CD4-positive, alpha-beta T cell (primary cell): ENCODE measurements at regions not wholly inside any gene's neighbourhood (a gene's known extent, or its start where the extent isn't known, plus 50 kb on each side); places are given as distances from the start of the nearest gene placed in this dataset.

Experiments used
- ATAC-seq: fragments of 200-7000 bp; cut with Tn5 transposase; one replicate; pipeline ENCODE4 v1.10.0; 2022; ENCODE audit warnings: mild to moderate bottlenecking; ENCODE audit not compliant: poor library complexity
- CTCF ChIA-PET: fragments of 350-600 bp; sonication (Branson Sonifier 250); formaldehyde crosslinking; loops from one replicate; lab custom pipeline; 2021; ENCODE audit warnings: antibody characterized with exemption, inconsistent platforms; lab: Charles Lee
- POLR2A ChIA-PET: fragments of 350-600 bp; sonication (Branson Sonifier 250); formaldehyde crosslinking; loops from one replicate; lab custom pipeline; 2021; ENCODE audit warnings: antibody characterized with exemption, inconsistent platforms; lab: Charles Lee
- DNase-seq, 14 experiments: peaks; one replicate each; pipeline ENCODE4 v3.0.0-alpha.2; 2013 to 2020; ENCODE audit warnings: mixed read lengths in 2 of 14
- H3K27ac ChIP-seq, 2 donors: one replicate each; pipeline versions ENCODE4 v1.5.1 to v1.7.0; 2013; ENCODE audit warnings: low read length in 2 of 2, low read depth in 1 of 2, mild to moderate bottlenecking in 1 of 2
- H3K27me3 ChIP-seq, 2 experiments: 1 replicate in 1 of 2; 2 replicates in 1 of 2; pipeline versions ENCODE4 v1.6.1 to v1.7.0; 2013; ENCODE audit warnings: low read length in 2 of 2, control low read depth in 1 of 2, mild to moderate bottlenecking in 1 of 2, moderate library complexity in 1 of 2; ENCODE audit not compliant: insufficient read depth in 2 of 2, control insufficient read depth in 1 of 2
- H3K36me3 ChIP-seq: one replicate; pipeline ENCODE4 v1.6.1; 2013; ENCODE audit warnings: low read length, control low read depth; ENCODE audit not compliant: insufficient read depth
- H3K4me1 ChIP-seq: one replicate; pipeline ENCODE4 v1.6.1; 2013; ENCODE audit warnings: low read length, control low read depth; ENCODE audit not compliant: insufficient read depth
- H3K4me3 ChIP-seq: one replicate; pipeline ENCODE4 v1.5.1; 2013; ENCODE audit warnings: mild to moderate bottlenecking, low read length, moderate library complexity
- H3K9me3 ChIP-seq, 2 experiments: 1 replicate in 1 of 2; 2 replicates in 1 of 2; pipeline versions ENCODE4 v1.6.1 to v1.7.0; 2013; ENCODE audit warnings: low read length in 2 of 2, mild to moderate bottlenecking in 2 of 2, control low read depth in 1 of 2, moderate library complexity in 1 of 2; ENCODE audit not compliant: control insufficient read depth in 1 of 2, insufficient read depth in 1 of 2
- H3K27ac Mint-ChIP-seq: one replicate; pipeline ENCODE4 v1.8.0; 2020; ENCODE audit warnings: mixed read lengths
- H3K27me3 Mint-ChIP-seq: one replicate; pipeline ENCODE4 v1.8.0; 2021; ENCODE audit warnings: mixed read lengths
- H3K36me3 Mint-ChIP-seq: one replicate; pipeline ENCODE4 v1.8.0; 2021; ENCODE audit warnings: low read depth, mixed read lengths
- H3K4me1 Mint-ChIP-seq: one replicate; pipeline ENCODE4 v1.8.0; 2021; ENCODE audit warnings: low read depth, mixed read lengths
- H3K4me3 Mint-ChIP-seq: one replicate; pipeline ENCODE4 v1.8.0; 2020; ENCODE audit warnings: mild to moderate bottlenecking, mixed read lengths
- H3K9me3 Mint-ChIP-seq: one replicate; pipeline ENCODE4 v1.8.0; 2020; ENCODE audit warnings: mixed read lengths
- intact Hi-C, 2 experiments: fragments of 100-400 bp; cut with DNase I in 1 of 2; cut with micrococcal nuclease in 1 of 2; formaldehyde crosslinking; loops; one replicate each; pipeline versions ENCODE4 v1.15.1 to v1.9.0; 2023 to 2025; cut with DNase I, micrococcal nuclease
- TF ChIP-seq, protein P1 (sequence below): fragments of 200-600 bp; IDR thresholded peaks from one replicate; pipeline ENCODE4 v1.8.0; 2022; ENCODE audit warnings: antibody characterized with exemption, mild to moderate bottlenecking

DNA sequence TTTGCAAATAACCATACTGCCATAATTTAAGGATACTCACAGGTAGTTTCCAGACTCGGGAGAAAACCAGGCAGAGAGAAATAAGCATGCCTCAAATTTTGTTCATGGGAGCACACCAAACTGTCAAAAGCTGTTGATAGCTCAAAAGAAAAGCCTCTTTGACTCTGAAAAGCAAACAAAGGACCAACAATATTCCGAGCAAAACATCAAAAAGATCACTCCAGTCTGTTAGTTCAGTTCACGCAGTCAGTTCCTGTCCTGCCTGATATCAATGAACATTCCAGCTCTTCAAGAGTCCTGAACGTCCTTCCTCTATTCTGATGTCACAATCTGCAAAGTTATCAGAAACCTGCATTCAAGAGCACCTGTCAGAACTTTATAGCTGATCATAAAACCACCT, 78.7 kb downstream of the RRM2 start:
- DNase-seq (no peak), ATAC-seq (no peak)
- Histone ChIP-seq H3K4me3 (no peak overlapping the region), H3K9me3 (no peaks in the 10 kb centered on the region), H3K4me1 (no peaks in the 10 kb centered on the region), H3K27me3 (no peaks in the 10 kb centered on the region), H3K36me3 (no peaks in the 10 kb centered on the region), H3K27ac (no peak overlapping the region)
- TF ChIP-seq, protein P1, sequence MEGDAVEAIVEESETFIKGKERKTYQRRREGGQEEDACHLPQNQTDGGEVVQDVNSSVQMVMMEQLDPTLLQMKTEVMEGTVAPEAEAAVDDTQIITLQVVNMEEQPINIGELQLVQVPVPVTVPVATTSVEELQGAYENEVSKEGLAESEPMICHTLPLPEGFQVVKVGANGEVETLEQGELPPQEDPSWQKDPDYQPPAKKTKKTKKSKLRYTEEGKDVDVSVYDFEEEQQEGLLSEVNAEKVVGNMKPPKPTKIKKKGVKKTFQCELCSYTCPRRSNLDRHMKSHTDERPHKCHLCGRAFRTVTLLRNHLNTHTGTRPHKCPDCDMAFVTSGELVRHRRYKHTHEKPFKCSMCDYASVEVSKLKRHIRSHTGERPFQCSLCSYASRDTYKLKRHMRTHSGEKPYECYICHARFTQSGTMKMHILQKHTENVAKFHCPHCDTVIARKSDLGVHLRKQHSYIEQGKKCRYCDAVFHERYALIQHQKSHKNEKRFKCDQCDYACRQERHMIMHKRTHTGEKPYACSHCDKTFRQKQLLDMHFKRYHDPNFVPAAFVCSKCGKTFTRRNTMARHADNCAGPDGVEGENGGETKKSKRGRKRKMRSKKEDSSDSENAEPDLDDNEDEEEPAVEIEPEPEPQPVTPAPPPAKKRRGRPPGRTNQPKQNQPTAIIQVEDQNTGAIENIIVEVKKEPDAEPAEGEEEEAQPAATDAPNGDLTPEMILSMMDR = no peak
- no peak overlapping the region for H3K27ac Mint-ChIP-seq
- POLR2A ChIA-PET = no interaction called here
- CTCF ChIA-PET = no interaction called here
- H3K36me3 Mint-ChIP-seq = no peaks in the 10 kb centered on the region
- no peak overlapping the region for H3K4me3 Mint-ChIP-seq
- intact Hi-C loops = no loop called here
- no peaks in the 10 kb centered on the region for H3K4me1 Mint-ChIP-seq
- H3K27me3 Mint-ChIP-seq = no peaks in the 10 kb centered on the region
- no peaks in the 10 kb centered on the region for H3K9me3 Mint-ChIP-seq

DNA sequence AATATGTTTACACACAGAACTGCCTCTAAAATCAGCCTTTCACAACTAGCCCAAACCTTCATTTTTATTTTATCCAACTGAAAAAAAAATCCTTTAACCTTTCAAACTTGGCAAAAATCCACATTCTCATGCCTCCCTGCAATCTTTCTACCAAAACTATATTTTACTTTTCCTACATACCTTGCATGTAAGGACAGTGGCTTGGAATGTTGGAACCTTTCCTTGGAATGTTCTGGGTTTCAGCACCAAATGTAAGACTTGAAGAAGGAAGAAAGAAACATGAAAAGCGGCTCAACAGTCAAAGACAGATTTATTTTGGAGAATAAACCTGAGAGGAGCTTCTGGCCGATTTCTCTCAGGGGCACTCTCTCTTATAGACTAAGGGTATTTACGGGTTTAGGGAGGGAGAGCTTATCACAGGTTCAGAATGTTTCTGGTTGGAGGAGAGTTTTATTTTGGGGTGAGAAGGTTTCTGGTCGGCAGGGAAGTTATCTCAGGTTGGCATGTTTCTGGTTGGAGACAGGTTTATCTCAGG, 79.7 kb downstream of the RRM2 start:
- ATAC-seq (no peak), DNase-seq (no peak)
- H3K4me3 Mint-ChIP-seq = no peak overlapping the region
- H3K36me3 Mint-ChIP-seq = no peaks in the 10 kb centered on the region
- Histone ChIP-seq H3K36me3 (no peaks in the 10 kb centered on the region), H3K4me1 (no peaks in the 10 kb centered on the region), H3K27ac (no peak overlapping the region), H3K4me3 (no peak overlapping the region), H3K9me3 (no peaks in the 10 kb centered on the region), H3K27me3 (no peaks in the 10 kb centered on the region)
- no peaks in the 10 kb centered on the region for H3K27me3 Mint-ChIP-seq
- H3K9me3 Mint-ChIP-seq = no peaks in the 10 kb centered on the region
- H3K4me1 Mint-ChIP-seq = no peaks in the 10 kb centered on the region
- H3K27ac Mint-ChIP-seq = no peak overlapping the region
- TF ChIP-seq, protein P1 = no peak
- intact Hi-C loops = no loop called here
- POLR2A ChIA-PET = no interaction called here
- CTCF ChIA-PET = no interaction called here

DNA sequence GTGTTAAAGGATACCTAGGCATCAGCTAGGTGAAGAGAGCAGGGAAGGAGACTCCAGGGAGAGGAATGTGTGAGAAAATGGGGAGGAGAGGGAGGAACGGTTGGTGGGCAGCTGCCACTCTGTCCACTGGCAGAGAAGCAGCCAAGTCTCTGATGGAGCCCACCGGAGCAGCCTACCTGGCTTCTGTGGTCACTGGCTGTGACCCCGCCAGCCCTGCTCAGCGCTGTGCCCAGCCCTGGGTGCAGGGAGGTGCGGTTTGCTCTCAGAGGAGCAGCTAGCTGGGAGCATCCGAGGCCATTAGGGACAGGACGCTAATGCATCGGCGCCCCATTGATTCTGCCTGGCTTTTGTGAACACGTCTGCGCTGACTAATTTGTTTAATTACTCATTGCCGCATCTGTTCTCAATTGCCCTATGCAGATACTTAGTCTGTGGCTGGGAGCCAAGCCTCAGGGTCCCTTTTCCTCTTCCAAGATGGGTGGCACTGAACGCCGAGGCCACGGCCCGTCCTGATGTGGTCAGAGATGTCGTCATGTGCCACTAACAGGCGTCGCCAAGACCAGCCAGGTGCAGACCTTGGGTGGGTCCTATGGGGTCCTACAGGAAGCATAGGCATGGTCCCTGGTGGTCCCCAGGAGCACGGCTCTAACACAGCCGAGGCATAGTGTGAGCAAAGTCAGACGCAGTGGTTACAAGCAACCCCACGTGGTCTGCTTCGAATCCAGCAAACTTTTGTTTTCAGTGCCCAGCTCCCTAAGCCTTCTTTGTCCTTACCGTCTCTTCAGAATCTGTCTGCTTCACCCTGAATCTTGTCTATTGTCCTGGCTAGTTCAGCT, 82.0 kb downstream of the RRM2 start:
- no peak for ATAC-seq
- CTCF ChIA-PET = no interaction called here
- TF ChIP-seq, protein P1 = no peak

More for the DNA sequence above, 82.0 kb downstream of the RRM2 start:
- Mint-ChIP-seq H3K4me3 (no peak overlapping the region), H3K9me3 (no peaks in the 10 kb centered on the region), H3K27me3 (no peaks in the 10 kb centered on the region), H3K36me3 (no peaks in the 10 kb centered on the region), H3K27ac (no peak overlapping the region), H3K4me1 (no peaks in the 10 kb centered on the region)
- Histone ChIP-seq H3K4me1 (no peaks in the 10 kb centered on the region), H3K27ac (no peak overlapping the region), H3K36me3 (no peaks in the 10 kb centered on the region), H3K4me3 (no peak overlapping the region), H3K27me3 (no peaks in the 10 kb centered on the region), H3K9me3 (no peaks in the 10 kb centered on the region)
- intact Hi-C loops = no loop called here
- no peak for DNase-seq
- POLR2A ChIA-PET = no interaction called here
